CD14-positive monocyte (primary cell): ENCODE measurements at regions not wholly inside any gene's neighbourhood (a gene's known extent, or its start where the extent isn't known, plus 50 kb on each side); places are given as distances from the start of the nearest gene placed in this dataset.

Experiments used
- DNase-seq, 3 donors: peaks; one replicate each; pipeline ENCODE4 v3.0.0-alpha.2; 2011 to 2022
- H2AFZ ChIP-seq: 2 replicates; pipeline ENCODE4 v1.6.0; 2012; ENCODE audit warnings: mild to moderate bottlenecking, low read depth, low read length, inconsistent platforms; ENCODE audit not compliant: insufficient read depth, poor library complexity, severe bottlenecking
- H3K27ac ChIP-seq, 2 donors: 1 replicate in 1 of 2; 2 replicates in 1 of 2; pipeline ENCODE4 v1.5.1; 2012 to 2013; ENCODE audit warnings: low read length in 2 of 2, control low read depth in 1 of 2, inconsistent platforms in 1 of 2, low read depth in 1 of 2, mild to moderate bottlenecking in 1 of 2
- H3K27me3 ChIP-seq, 2 donors: one replicate each; pipeline versions ENCODE4 v1.6.0 to v1.6.1; 2011 to 2013; ENCODE audit warnings: low read length in 2 of 2; ENCODE audit not compliant: control insufficient read depth in 2 of 2, insufficient read depth in 2 of 2
- H3K36me3 ChIP-seq, 2 donors: replicated peaks in 1 of 2; 1 replicate in 1 of 2; 2 replicates in 1 of 2; pipeline versions ENCODE4 v1.5.1 to v1.6.1; 2012 to 2013; ENCODE audit warnings: low read length in 2 of 2, control low read depth in 1 of 2, inconsistent platforms in 1 of 2, mild to moderate bottlenecking in 1 of 2; ENCODE audit not compliant: insufficient read depth in 2 of 2, control insufficient read depth in 1 of 2
- H3K4me1 ChIP-seq, 2 donors: 1 replicate in 1 of 2; 2 replicates in 1 of 2; pipeline versions ENCODE4 v1.5.1 to v1.6.1; 2012 to 2013; ENCODE audit warnings: low read length in 2 of 2, control low read depth in 1 of 2, inconsistent platforms in 1 of 2, mild to moderate bottlenecking in 1 of 2, moderate library complexity in 1 of 2; ENCODE audit not compliant: insufficient read depth in 2 of 2, control insufficient read depth in 1 of 2
- H3K4me2 ChIP-seq: replicated peaks from 2 replicates; pipeline ENCODE3; 2012; ENCODE audit warnings: low read length, moderate library complexity, mild to moderate bottlenecking; ENCODE audit not compliant: poor library complexity, severe bottlenecking; ENCODE audit errors: extremely low read depth
- H3K4me3 ChIP-seq, 3 experiments: fragments of 200-600 bp in 1 of 3; sonication (generic) in 1 of 3; replicated peaks in 1 of 3; 1 replicate in 2 of 3; 2 replicates in 1 of 3; pipeline ENCODE4 v1.5.1; 2011 to 2013; ENCODE audit warnings: low read length in 3 of 3, mild to moderate bottlenecking in 3 of 3, control low read depth in 2 of 3, low read depth in 2 of 3, inconsistent platforms in 1 of 3, moderate library complexity in 1 of 3
- H3K79me2 ChIP-seq: 2 replicates; pipeline ENCODE4 v1.6.0; 2012; ENCODE audit warnings: mild to moderate bottlenecking, control low read depth, inconsistent platforms, low read length, moderate library complexity; ENCODE audit not compliant: insufficient read depth
- H3K9ac ChIP-seq: 2 replicates; pipeline ENCODE4 v1.6.0; 2017; ENCODE audit warnings: low read length, mild to moderate bottlenecking; ENCODE audit not compliant: insufficient read depth, poor library complexity, severe bottlenecking
- H3K9me3 ChIP-seq, 2 donors: replicated peaks in 1 of 2; 1 replicate in 1 of 2; 2 replicates in 1 of 2; pipeline versions ENCODE4 v1.5.1 to v1.6.1; 2012 to 2013; ENCODE audit warnings: low read length in 2 of 2, control low read depth in 1 of 2; ENCODE audit not compliant: control insufficient read depth in 1 of 2, insufficient read depth in 1 of 2
- H4K20me1 ChIP-seq: 2 replicates; pipeline ENCODE4 v1.6.0; 2012; ENCODE audit warnings: mild to moderate bottlenecking, low read length, control low read depth, moderate library complexity; ENCODE audit not compliant: insufficient read depth
- H3K27ac Mint-ChIP-seq, 7 donors: one replicate each; pipeline ENCODE4 v1.8.0; 2020; ENCODE audit warnings: mild to moderate bottlenecking in 7 of 7, mixed read lengths in 7 of 7, moderate library complexity in 6 of 7, inconsistent platforms in 2 of 7
- H3K27me3 Mint-ChIP-seq, 3 donors: one replicate each; pipeline ENCODE4 v1.8.0; 2021 to 2022; ENCODE audit warnings: low read depth in 3 of 3, mild to moderate bottlenecking in 3 of 3, mixed read lengths in 3 of 3, moderate library complexity in 3 of 3, inconsistent platforms in 1 of 3
- H3K36me3 Mint-ChIP-seq, 2 donors: one replicate each; pipeline ENCODE4 v1.8.0; 2020; ENCODE audit warnings: mixed read lengths in 2 of 2, inconsistent platforms in 1 of 2, mild to moderate bottlenecking in 1 of 2
- H3K4me1 Mint-ChIP-seq: one replicate; pipeline ENCODE4 v1.8.0; 2020; ENCODE audit warnings: mild to moderate bottlenecking, mixed read lengths
- H3K4me3 Mint-ChIP-seq, 2 donors: one replicate each; pipeline ENCODE4 v1.8.0; 2020; ENCODE audit warnings: mild to moderate bottlenecking in 2 of 2, mixed read lengths in 2 of 2, moderate library complexity in 1 of 2
- H3K9me3 Mint-ChIP-seq, 7 donors: one replicate each; pipeline ENCODE4 v1.8.0; 2020 to 2022; ENCODE audit warnings: mixed read lengths in 7 of 7, mild to moderate bottlenecking in 6 of 7, moderate library complexity in 6 of 7, inconsistent platforms in 2 of 7
- WGBS: methylation state at CpG from one replicate; pipeline ENCODE4 v1.1.5; 2013; ENCODE audit warnings: missing lambda C conversion rate; ENCODE audit not compliant: insufficient coverage; 5-methylcytosine and 5-hydroxymethylcytosine counted together
- intact Hi-C, 2 donors: fragments of 100-400 bp; cut with micrococcal nuclease; formaldehyde crosslinking; loops; one replicate each; pipeline versions ENCODE4 v1.15.0 to v1.15.1; 2023
- TF ChIP-seq, protein P1 (sequence below): fragments of 200-600 bp; IDR thresholded peaks from one replicate; pipeline ENCODE4 v1.8.0; 2022; ENCODE audit warnings: antibody characterized with exemption, mild to moderate bottlenecking

DNA sequence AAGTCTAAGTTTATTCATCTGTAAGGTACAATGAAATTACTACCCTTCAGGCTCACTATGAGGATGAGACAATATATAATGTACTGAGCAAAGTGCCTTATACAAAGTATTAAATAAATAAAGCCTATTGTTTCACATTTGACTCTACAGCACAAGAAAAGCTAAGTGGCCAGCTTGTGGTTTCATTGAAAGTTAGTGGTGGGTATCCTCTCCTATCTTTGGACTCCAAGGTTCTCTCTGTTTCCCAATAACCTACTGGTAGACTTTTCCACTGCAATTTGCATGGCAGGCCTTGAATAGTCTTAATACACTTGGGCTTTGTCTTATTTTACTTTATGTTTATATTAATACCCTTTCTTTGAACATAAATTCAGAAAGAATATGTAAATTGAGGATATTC, 262.7 kb downstream of the DEPDC1B start:
- Histone ChIP-seq H2AFZ (no peak overlapping the region), H3K36me3 (no peaks in the 10 kb centered on the region), H3K27ac (no peak overlapping the region), H4K20me1 (no peaks in the 10 kb centered on the region), H3K9ac (no peak overlapping the region), H3K27me3 (no peaks in the 10 kb centered on the region), H3K4me1 (no peaks in the 10 kb centered on the region), H3K4me2 (no peak overlapping the region), H3K79me2 (no peaks in the 10 kb centered on the region), H3K9me3 (no peaks in the 10 kb centered on the region), H3K4me3 (no peak overlapping the region)
- no peaks in the 10 kb centered on the region for H3K4me1 Mint-ChIP-seq
- intact Hi-C loops, result no loop called here
- DNase-seq, result no peak
- H3K36me3 Mint-ChIP-seq, result no peaks in the 10 kb centered on the region
- no peak overlapping the region for H3K27ac Mint-ChIP-seq
- H3K27me3 Mint-ChIP-seq, result peaks cover 0 to 5% (median 2%) of the 10 kb centered on the region in 3 donors
- TF ChIP-seq, protein P1, sequence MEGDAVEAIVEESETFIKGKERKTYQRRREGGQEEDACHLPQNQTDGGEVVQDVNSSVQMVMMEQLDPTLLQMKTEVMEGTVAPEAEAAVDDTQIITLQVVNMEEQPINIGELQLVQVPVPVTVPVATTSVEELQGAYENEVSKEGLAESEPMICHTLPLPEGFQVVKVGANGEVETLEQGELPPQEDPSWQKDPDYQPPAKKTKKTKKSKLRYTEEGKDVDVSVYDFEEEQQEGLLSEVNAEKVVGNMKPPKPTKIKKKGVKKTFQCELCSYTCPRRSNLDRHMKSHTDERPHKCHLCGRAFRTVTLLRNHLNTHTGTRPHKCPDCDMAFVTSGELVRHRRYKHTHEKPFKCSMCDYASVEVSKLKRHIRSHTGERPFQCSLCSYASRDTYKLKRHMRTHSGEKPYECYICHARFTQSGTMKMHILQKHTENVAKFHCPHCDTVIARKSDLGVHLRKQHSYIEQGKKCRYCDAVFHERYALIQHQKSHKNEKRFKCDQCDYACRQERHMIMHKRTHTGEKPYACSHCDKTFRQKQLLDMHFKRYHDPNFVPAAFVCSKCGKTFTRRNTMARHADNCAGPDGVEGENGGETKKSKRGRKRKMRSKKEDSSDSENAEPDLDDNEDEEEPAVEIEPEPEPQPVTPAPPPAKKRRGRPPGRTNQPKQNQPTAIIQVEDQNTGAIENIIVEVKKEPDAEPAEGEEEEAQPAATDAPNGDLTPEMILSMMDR, result no peak
- H3K9me3 Mint-ChIP-seq, result peaks cover 0 to 2% (median 0%) of the 10 kb centered on the region in 7 donors
- H3K4me3 Mint-ChIP-seq, result no peak overlapping the region

DNA sequence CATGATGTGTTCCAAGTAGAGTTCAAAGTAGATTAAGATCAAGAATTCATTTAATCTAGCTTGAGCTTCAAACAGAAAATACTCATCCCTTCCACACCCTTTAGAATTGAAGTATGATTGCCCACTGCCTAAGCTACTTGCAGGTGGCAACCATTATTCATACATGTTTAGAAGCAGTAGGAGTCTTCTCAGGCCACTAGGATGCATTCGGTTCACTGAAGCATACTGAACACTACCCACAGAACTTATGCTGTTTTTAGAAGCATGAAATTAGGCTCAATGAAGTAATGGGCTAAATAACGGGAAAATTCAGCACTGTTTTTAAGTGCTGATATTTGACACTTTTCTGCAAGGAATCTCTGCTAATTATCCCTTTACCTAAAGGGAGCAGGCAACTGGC, 263.4 kb downstream of the DEPDC1B start:
- Histone ChIP-seq H3K9ac (no peak overlapping the region), H3K36me3 (no peaks in the 10 kb centered on the region), H3K4me3 (no peak overlapping the region), H3K79me2 (no peaks in the 10 kb centered on the region), H3K4me2 (no peak overlapping the region), H3K27me3 (no peaks in the 10 kb centered on the region), H4K20me1 (no peaks in the 10 kb centered on the region), H3K4me1 (no peaks in the 10 kb centered on the region), H3K9me3 (no peaks in the 10 kb centered on the region), H2AFZ (no peak overlapping the region), H3K27ac (no peak overlapping the region)
- no CpG with 5 or more reads among the region's 2 CpGs for WGBS
- H3K27ac Mint-ChIP-seq, result no peak overlapping the region
- peaks cover 0 to 8% (median 2%) of the 10 kb centered on the region in 3 donors for H3K27me3 Mint-ChIP-seq
- peaks cover 2 to 6% (median 5%) of the 10 kb centered on the region in 7 donors for H3K9me3 Mint-ChIP-seq
- H3K4me3 Mint-ChIP-seq, result no peak overlapping the region
- no peak for DNase-seq
- no peaks in the 10 kb centered on the region for H3K36me3 Mint-ChIP-seq
- intact Hi-C loops, result no loop called here
- no peaks in the 10 kb centered on the region for H3K4me1 Mint-ChIP-seq
- TF ChIP-seq, protein P1, result no peak
